DOHH2 (cell line): ENCODE measurements at regions not wholly inside any gene's neighbourhood (a gene's known extent, or its start where the extent isn't known, plus 50 kb on each side); places are given as distances from the start of the nearest gene placed in this dataset.

Experiments
- EZH2phosphoT487 ChIP-seq: fragments of 200-600 bp; sonication (generic); IDR thresholded peaks from 2 replicates; pipeline ENCODE4 v1.6.1; 2017; ENCODE audit warnings: borderline replicate concordance, mild to moderate bottlenecking, antibody characterized with exemption, low read length, moderate library complexity, mixed read lengths
- TF ChIP-seq, protein P1 (sequence below): fragments of 200-600 bp; sonication (generic); IDR thresholded peaks from one replicate; pipeline ENCODE4 v1.5.1; 2014; ENCODE audit warnings: antibody characterized with exemption, mild to moderate bottlenecking, low read depth, low read length; ENCODE audit not compliant: poor library complexity, severe bottlenecking

DNA sequence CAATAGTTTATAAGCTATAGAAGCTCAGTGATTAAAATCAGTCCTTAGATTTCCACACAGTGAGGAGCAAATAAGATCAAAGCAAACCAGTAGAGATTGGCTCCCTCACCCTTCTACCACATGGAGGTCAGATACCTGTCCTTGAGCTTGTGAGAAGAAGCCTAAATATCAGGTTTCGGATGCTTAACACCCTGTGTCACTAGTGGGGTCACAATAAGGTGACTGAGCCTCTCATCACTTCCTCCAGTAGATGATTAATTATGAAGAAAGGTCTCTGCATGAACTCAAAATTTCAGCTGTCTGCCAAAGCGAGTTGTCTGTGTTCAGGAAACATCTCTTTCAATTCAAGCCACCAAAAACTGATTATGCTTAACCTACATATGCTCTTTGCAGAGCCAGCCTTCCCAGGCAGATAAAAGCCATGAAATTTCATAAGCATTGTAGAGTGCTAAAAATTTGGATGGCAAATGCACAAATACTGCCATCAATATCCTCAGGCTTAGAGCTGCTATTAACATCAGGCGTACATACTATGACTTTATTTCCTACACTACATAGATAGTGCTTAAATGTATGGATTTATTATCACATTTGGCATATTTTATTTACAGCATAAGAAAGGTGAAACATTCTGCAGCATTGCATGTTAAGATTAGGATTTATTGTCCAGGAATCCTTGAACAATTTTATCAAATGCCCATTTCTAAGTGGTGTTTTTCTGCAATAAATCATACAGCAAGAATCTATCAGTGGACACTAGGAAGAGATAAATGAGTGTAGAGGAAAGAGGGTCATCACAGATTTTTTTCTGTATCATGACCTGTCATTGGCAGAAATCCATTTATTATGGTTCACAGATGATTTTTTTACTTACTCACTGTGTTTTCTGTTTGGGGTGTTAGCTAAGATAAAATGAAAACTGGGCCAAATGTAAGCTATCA, 285.1 kb upstream of the SP8 start:
- TF ChIP-seq, protein P1, sequence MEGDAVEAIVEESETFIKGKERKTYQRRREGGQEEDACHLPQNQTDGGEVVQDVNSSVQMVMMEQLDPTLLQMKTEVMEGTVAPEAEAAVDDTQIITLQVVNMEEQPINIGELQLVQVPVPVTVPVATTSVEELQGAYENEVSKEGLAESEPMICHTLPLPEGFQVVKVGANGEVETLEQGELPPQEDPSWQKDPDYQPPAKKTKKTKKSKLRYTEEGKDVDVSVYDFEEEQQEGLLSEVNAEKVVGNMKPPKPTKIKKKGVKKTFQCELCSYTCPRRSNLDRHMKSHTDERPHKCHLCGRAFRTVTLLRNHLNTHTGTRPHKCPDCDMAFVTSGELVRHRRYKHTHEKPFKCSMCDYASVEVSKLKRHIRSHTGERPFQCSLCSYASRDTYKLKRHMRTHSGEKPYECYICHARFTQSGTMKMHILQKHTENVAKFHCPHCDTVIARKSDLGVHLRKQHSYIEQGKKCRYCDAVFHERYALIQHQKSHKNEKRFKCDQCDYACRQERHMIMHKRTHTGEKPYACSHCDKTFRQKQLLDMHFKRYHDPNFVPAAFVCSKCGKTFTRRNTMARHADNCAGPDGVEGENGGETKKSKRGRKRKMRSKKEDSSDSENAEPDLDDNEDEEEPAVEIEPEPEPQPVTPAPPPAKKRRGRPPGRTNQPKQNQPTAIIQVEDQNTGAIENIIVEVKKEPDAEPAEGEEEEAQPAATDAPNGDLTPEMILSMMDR: no peak
- no peak for TF ChIP-seq EZH2phosphoT487
